Osteoblast (primary cell): ENCODE measurements at regions not wholly inside any gene's neighbourhood (a gene's known extent, or its start where the extent isn't known, plus 50 kb on each side); places are given as distances from the start of the nearest gene placed in this dataset.

Source experiments
- DNase-seq: peaks from one replicate; pipeline ENCODE4 v3.0.0; 2011; ENCODE audit warnings: low spot score, mixed read lengths; ENCODE audit not compliant: insufficient read length; ENCODE audit errors: missing footprints
- H2AFZ ChIP-seq: 2 replicates; pipeline ENCODE4 v1.6.0; 2011; ENCODE audit warnings: mild to moderate bottlenecking, low read length
- H3K27ac ChIP-seq: 2 replicates; pipeline ENCODE4 v1.5.1; 2011; ENCODE audit warnings: mild to moderate bottlenecking, low read depth, low read length, moderate library complexity
- H3K27me3 ChIP-seq: 2 replicates; pipeline ENCODE4 v1.6.0; 2012; ENCODE audit warnings: mild to moderate bottlenecking, control low read depth, inconsistent platforms, low read length, moderate library complexity; ENCODE audit not compliant: insufficient read depth
- H3K36me3 ChIP-seq: 2 replicates; pipeline ENCODE4 v1.5.1; 2011; ENCODE audit warnings: mild to moderate bottlenecking, low read length, control low read depth, moderate library complexity; ENCODE audit not compliant: insufficient read depth
- H3K4me1 ChIP-seq: 2 replicates; pipeline ENCODE4 v1.5.1; 2011; ENCODE audit warnings: mild to moderate bottlenecking, low read length, control low read depth, moderate library complexity; ENCODE audit not compliant: insufficient read depth
- H3K4me2 ChIP-seq: 2 replicates; pipeline ENCODE4 v1.6.0; 2011; ENCODE audit warnings: mild to moderate bottlenecking, low read length; ENCODE audit not compliant: insufficient read depth
- H3K4me3 ChIP-seq: fragments of 200-600 bp; sonication (generic); 3 replicates; pipeline ENCODE4 v1.5.1; 2012; ENCODE audit warnings: mild to moderate bottlenecking, low read length, inconsistent platforms; ENCODE audit not compliant: insufficient read depth
- H3K79me2 ChIP-seq: 2 replicates; pipeline ENCODE4 v1.6.0; 2012; ENCODE audit warnings: mild to moderate bottlenecking, low read length, control low read depth, inconsistent platforms; ENCODE audit not compliant: insufficient read depth
- H3K9me3 ChIP-seq: 2 replicates; pipeline ENCODE4 v1.5.1; 2011; ENCODE audit warnings: low read depth, low read length, control low read depth
- H4K20me1 ChIP-seq: 2 replicates; pipeline ENCODE4 v1.6.0; 2012; ENCODE audit warnings: mild to moderate bottlenecking, low read length, control low read depth; ENCODE audit not compliant: insufficient read depth
- CTCF ChIP-seq: IDR thresholded peaks from 2 replicates; pipeline ENCODE4 v1.5.1; 2011; ENCODE audit warnings: mild to moderate bottlenecking, low read depth, low read length, moderate library complexity; ENCODE audit errors: extremely low read depth

- no peak overlapping the region for H2AFZ ChIP-seq
- TF ChIP-seq CTCF, result no peak
- no peaks in the 10 kb centered on the region for H3K79me2 ChIP-seq
- no peak for DNase-seq
- H3K27me3 ChIP-seq, result peaks cover 18% of the 10 kb centered on the region
- H3K27ac ChIP-seq, result no peak overlapping the region
- no peak overlapping the region for H3K4me3 ChIP-seq
- H3K4me2 ChIP-seq, result no peak overlapping the region
- H3K36me3 ChIP-seq, result no peaks in the 10 kb centered on the region
- no peaks in the 10 kb centered on the region for H3K9me3 ChIP-seq
- no peaks in the 10 kb centered on the region for H3K4me1 ChIP-seq
- H4K20me1 ChIP-seq, result no peaks in the 10 kb centered on the region
Measured at GRCh38 chr4:4740071-4740470, 119.4 kb upstream of the MSX1 start.

- Histone ChIP-seq H3K36me3 (no peaks in the 10 kb centered on the region), H3K27ac (no peak overlapping the region), H3K27me3 (peaks cover 40% of the 10 kb centered on the region), H2AFZ (no peak overlapping the region), H3K4me1 (no peaks in the 10 kb centered on the region), H3K4me3 (no peak overlapping the region), H3K4me2 (no peak overlapping the region), H4K20me1 (no peaks in the 10 kb centered on the region), H3K79me2 (no peaks in the 10 kb centered on the region), H3K9me3 (no peaks in the 10 kb centered on the region)
- no peak for TF ChIP-seq CTCF
- DNase-seq, result no peak
Measured at GRCh38 chr4:4735870-4736269, 123.6 kb upstream of the MSX1 start.

GRCh38 chr4:4735136-4735750, 124.2 kb upstream of the MSX1 start:
- no peak overlapping the region for H3K4me3 ChIP-seq
- no peak for TF ChIP-seq CTCF
- H3K4me1 ChIP-seq, result no peaks in the 10 kb centered on the region
- no peak overlapping the region for H3K27ac ChIP-seq
- H3K79me2 ChIP-seq, result no peaks in the 10 kb centered on the region
- H3K27me3 ChIP-seq, result peaks cover 40% of the 10 kb centered on the region
- H3K36me3 ChIP-seq, result no peaks in the 10 kb centered on the region
- H2AFZ ChIP-seq, result no peak overlapping the region
- no peak overlapping the region for H3K4me2 ChIP-seq
- H4K20me1 ChIP-seq, result no peaks in the 10 kb centered on the region
- H3K9me3 ChIP-seq, result no peaks in the 10 kb centered on the region
- no peak for DNase-seq

- no peak for DNase-seq
Measured at GRCh38 chr4:4734425-4734824, 125.0 kb upstream of the MSX1 start.

More at GRCh38 chr4:4734425-4734824, 125.0 kb upstream of the MSX1 start:
- H3K27ac ChIP-seq, result no peak overlapping the region
- TF ChIP-seq CTCF, result no peak
- no peak overlapping the region for H3K4me2 ChIP-seq
- H3K79me2 ChIP-seq, result no peaks in the 10 kb centered on the region
- no peaks in the 10 kb centered on the region for H3K4me1 ChIP-seq
- no peaks in the 10 kb centered on the region for H3K9me3 ChIP-seq
- H3K4me3 ChIP-seq, result no peak overlapping the region
- no peaks in the 10 kb centered on the region for H4K20me1 ChIP-seq
- peaks cover 40% of the 10 kb centered on the region for H3K27me3 ChIP-seq
- no peaks in the 10 kb centered on the region for H3K36me3 ChIP-seq
- H2AFZ ChIP-seq, result no peak overlapping the region
